ENCODE measurements at regions not wholly inside any gene's neighbourhood (a gene's known extent, or its start where the extent isn't known, plus 50 kb on each side); places are given as distances from the start of the nearest gene placed in this dataset.
A peak's percentile ranks its signal among the peaks of the same experiment; 100 is the strongest.

- TF ChIP-seq CTCF (IDR thresholded peaks at IDR 0.05; ENCODE audit: low read depth, low read length, missing input control) = peak; percentile 24
- TF ChIP-seq, protein P1, sequence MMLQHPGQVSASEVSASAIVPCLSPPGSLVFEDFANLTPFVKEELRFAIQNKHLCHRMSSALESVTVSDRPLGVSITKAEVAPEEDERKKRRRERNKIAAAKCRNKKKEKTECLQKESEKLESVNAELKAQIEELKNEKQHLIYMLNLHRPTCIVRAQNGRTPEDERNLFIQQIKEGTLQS (IDR thresholded peaks at IDR 0.05) = no peak
- no peak for TF ChIP-seq TAF1 (conservative IDR thresholded peaks at IDR 0.05)
- no peak for TF ChIP-seq YY1 (IDR thresholded peaks at IDR 0.05)
- TF ChIP-seq JUND (IDR thresholded peaks at IDR 0.05) = no peak
- no peak for TF ChIP-seq REST (IDR thresholded peaks at IDR 0.05)
- TF ChIP-seq, protein P2, sequence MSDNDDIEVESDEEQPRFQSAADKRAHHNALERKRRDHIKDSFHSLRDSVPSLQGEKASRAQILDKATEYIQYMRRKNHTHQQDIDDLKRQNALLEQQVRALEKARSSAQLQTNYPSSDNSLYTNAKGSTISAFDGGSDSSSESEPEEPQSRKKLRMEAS (IDR thresholded peaks at IDR 0.05) = no peak
- TF ChIP-seq FOXA2 (IDR thresholded peaks at IDR 0.05) = no peak
- TF ChIP-seq, protein P3, sequence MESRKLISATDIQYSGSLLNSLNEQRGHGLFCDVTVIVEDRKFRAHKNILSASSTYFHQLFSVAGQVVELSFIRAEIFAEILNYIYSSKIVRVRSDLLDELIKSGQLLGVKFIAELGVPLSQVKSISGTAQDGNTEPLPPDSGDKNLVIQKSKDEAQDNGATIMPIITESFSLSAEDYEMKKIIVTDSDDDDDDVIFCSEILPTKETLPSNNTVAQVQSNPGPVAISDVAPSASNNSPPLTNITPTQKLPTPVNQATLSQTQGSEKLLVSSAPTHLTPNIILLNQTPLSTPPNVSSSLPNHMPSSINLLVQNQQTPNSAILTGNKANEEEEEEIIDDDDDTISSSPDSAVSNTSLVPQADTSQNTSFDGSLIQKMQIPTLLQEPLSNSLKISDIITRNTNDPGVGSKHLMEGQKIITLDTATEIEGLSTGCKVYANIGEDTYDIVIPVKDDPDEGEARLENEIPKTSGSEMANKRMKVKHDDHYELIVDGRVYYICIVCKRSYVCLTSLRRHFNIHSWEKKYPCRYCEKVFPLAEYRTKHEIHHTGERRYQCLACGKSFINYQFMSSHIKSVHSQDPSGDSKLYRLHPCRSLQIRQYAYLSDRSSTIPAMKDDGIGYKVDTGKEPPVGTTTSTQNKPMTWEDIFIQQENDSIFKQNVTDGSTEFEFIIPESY (IDR thresholded peaks at IDR 0.05) = no peak
Observed at GRCh38 chrX:12080265-12080664, 58.0 kb upstream of the FRMPD4 start.
